22Rv1 (cell line): ENCODE measurements at regions not wholly inside any gene's neighbourhood (a gene's known extent, or its start where the extent isn't known, plus 50 kb on each side); places are given as distances from the start of the nearest gene placed in this dataset.

Experiments
- H3K27ac ChIP-seq: fragments of 450-650 bp; 2 replicates; pipeline ENCODE4 v1.5.1; 2017
- CTCF ChIP-seq: fragments of 450-650 bp; IDR thresholded peaks from 2 replicates; pipeline ENCODE4 v1.5.1; 2017; ENCODE audit warnings: mild to moderate bottlenecking
- ZFX ChIP-seq: fragments of 450-650 bp; IDR thresholded peaks from 2 replicates; pipeline ENCODE4 v1.6.1; 2017; ENCODE audit warnings: antibody characterized with exemption, borderline replicate concordance

- H3K27ac ChIP-seq: no peak overlapping the region
- TF ChIP-seq CTCF (no peak), ZFX (no peak)
Observed at GRCh38 chr10:65377687-65378086, 1548.1 kb upstream of the LRRTM3 start.

- TF ChIP-seq ZFX: no peak
- TF ChIP-seq CTCF: no peak
- H3K27ac ChIP-seq: no peak overlapping the region
Observed at GRCh38 chr10:65394502-65395297, 1531.1 kb upstream of the LRRTM3 start.

- TF ChIP-seq CTCF (no peak), ZFX (no peak)
- H3K27ac ChIP-seq: no peak overlapping the region
Observed at GRCh38 chr10:65395631-65396030, 1530.2 kb upstream of the LRRTM3 start.

GRCh38 chr10:65396997-65397396 lies 1528.8 kb upstream of the LRRTM3 start:
- TF ChIP-seq ZFX: no peak
- TF ChIP-seq CTCF: no peak
- H3K27ac ChIP-seq: no peak overlapping the region

- TF ChIP-seq ZFX (no peak), CTCF (no peak)
- H3K27ac ChIP-seq: no peak overlapping the region
Observed at GRCh38 chr10:65408401-65408800, 1517.4 kb upstream of the LRRTM3 start.

GRCh38 chr10:65413001-65413400 lies 1512.8 kb upstream of the LRRTM3 start:
- no peak overlapping the region for H3K27ac ChIP-seq
- TF ChIP-seq ZFX (no peak), CTCF (no peak)

- no peak overlapping the region for H3K27ac ChIP-seq
- TF ChIP-seq CTCF: no peak
- no peak for TF ChIP-seq ZFX
Observed at GRCh38 chr10:65415318-65415717, 1510.5 kb upstream of the LRRTM3 start.
